Astrocyte (in vitro differentiated cells and primary cell): ENCODE measurements at regions not wholly inside any gene's neighbourhood (a gene's known extent, or its start where the extent isn't known, plus 50 kb on each side); places are given as distances from the start of the nearest gene placed in this dataset.
A peak's percentile ranks its signal among the peaks of the same experiment; 100 is the strongest.

Source experiments
- DNase-seq: peaks from one replicate; pipeline ENCODE4 v3.0.0-alpha.2; 2010; ENCODE audit warnings: low read depth
- FAIRE-seq: peaks from 2 replicates; lab custom pipeline; 2011; peaks lifted over from hg19 to GRCh38; lab: Jason Lieb, UNC
- H2AFZ ChIP-seq: 2 replicates; pipeline ENCODE4 v1.6.0; 2012; ENCODE audit warnings: low read depth, low read length, inconsistent platforms
- H3K27ac ChIP-seq: 2 replicates; pipeline ENCODE4 v1.5.1; 2011; ENCODE audit warnings: low read depth, low read length, inconsistent platforms
- H3K27me3 ChIP-seq: 2 replicates; pipeline ENCODE4 v1.6.0; 2011; ENCODE audit warnings: low read length, inconsistent platforms; ENCODE audit not compliant: insufficient read depth
- H3K36me3 ChIP-seq: 2 replicates; pipeline ENCODE4 v1.5.1; 2011; ENCODE audit warnings: low read length, inconsistent platforms; ENCODE audit not compliant: insufficient read depth
- H3K4me1 ChIP-seq: 2 replicates; pipeline ENCODE4 v1.5.1; 2011; ENCODE audit warnings: low read length, inconsistent platforms; ENCODE audit not compliant: insufficient read depth
- H3K4me2 ChIP-seq: 2 replicates; pipeline ENCODE4 v1.6.0; 2012; ENCODE audit warnings: low read length, inconsistent platforms
- H3K4me3 ChIP-seq: 2 replicates; pipeline ENCODE4 v1.5.1; 2011; ENCODE audit warnings: low read depth, mild to moderate bottlenecking, low read length, inconsistent platforms; ENCODE audit not compliant: insufficient read depth
- H3K79me2 ChIP-seq: 2 replicates; pipeline ENCODE4 v1.6.0; 2012; ENCODE audit warnings: mild to moderate bottlenecking, low read length, inconsistent platforms; ENCODE audit not compliant: insufficient read depth
- H3K9ac ChIP-seq: 2 replicates; pipeline ENCODE4 v1.6.0; 2012; ENCODE audit warnings: mild to moderate bottlenecking, low read length, inconsistent platforms
- H3K9me3 ChIP-seq: 2 replicates; pipeline ENCODE4 v1.5.1; 2012; ENCODE audit warnings: low read depth, mild to moderate bottlenecking, low read length, inconsistent platforms; ENCODE audit not compliant: insufficient read depth
- H4K20me1 ChIP-seq: 2 replicates; pipeline ENCODE4 v1.6.0; 2012; ENCODE audit warnings: low read length, inconsistent platforms; ENCODE audit not compliant: insufficient read depth
- H3K27ac Mint-ChIP-seq: one replicate; pipeline ENCODE4 v1.8.0; 2021; ENCODE audit warnings: mild to moderate bottlenecking, mixed read lengths; ENCODE audit not compliant: unreplicated experiment
- H3K27me3 Mint-ChIP-seq: one replicate; pipeline ENCODE4 v1.8.0; 2021; ENCODE audit warnings: low read depth, mixed read lengths; ENCODE audit not compliant: unreplicated experiment
- H3K36me3 Mint-ChIP-seq: one replicate; pipeline ENCODE4 v1.8.0; 2021; ENCODE audit warnings: low read depth, mixed read lengths; ENCODE audit not compliant: unreplicated experiment
- H3K4me1 Mint-ChIP-seq: one replicate; pipeline ENCODE4 v1.8.0; 2021; ENCODE audit warnings: low read depth, mixed read lengths; ENCODE audit not compliant: unreplicated experiment
- H3K4me3 Mint-ChIP-seq: one replicate; pipeline ENCODE4 v1.8.0; 2021; ENCODE audit warnings: mild to moderate bottlenecking, moderate library complexity, mixed read lengths; ENCODE audit not compliant: unreplicated experiment
- H3K9me3 Mint-ChIP-seq: one replicate; pipeline ENCODE4 v1.8.0; 2021; ENCODE audit warnings: mild to moderate bottlenecking, mixed read lengths; ENCODE audit not compliant: unreplicated experiment
- EZH2 ChIP-seq: IDR thresholded peaks from 2 replicates; pipeline ENCODE4 v1.6.1; 2012; ENCODE audit warnings: mild to moderate bottlenecking, low read length, inconsistent platforms; ENCODE audit not compliant: insufficient read depth
- TF ChIP-seq, protein P1 (sequence below): IDR thresholded peaks from 2 replicates; pipeline ENCODE4 v1.5.1; 2011; ENCODE audit warnings: low read depth, mild to moderate bottlenecking, inconsistent platforms, low read length, moderate library complexity; ENCODE audit not compliant: insufficient read depth

DNA sequence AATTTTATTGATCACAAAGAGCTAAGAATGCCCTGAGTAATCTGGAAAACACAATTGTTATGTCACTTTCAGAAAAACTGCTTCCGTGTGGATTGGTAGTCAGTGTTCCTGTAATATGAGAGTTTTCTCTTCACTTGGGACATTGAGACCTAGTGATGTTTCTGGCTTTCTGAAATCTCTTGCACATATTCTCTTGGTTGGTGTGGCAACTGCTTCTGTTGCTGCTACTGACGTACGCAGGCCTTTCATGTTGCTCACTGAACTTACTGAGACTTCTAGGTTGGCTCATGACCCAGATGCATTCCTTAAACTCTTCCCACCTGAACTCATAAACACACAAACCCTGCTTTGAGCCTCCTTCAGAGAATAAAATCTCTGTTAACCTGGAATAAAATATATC, 175.0 kb upstream of the PFN2 start:
- Histone ChIP-seq H3K4me1 (peaks cover 24% of the 10 kb centered on the region), H3K9ac (no peak overlapping the region), H3K27me3 (no peaks in the 10 kb centered on the region), H4K20me1 (no peaks in the 10 kb centered on the region), H3K27ac (peak overlapping the region; percentile 91), H3K36me3 (no peaks in the 10 kb centered on the region), H3K4me3 (no peak overlapping the region), H3K9me3 (no peaks in the 10 kb centered on the region), H3K79me2 (no peaks in the 10 kb centered on the region), H3K4me2 (peak overlapping the region; percentile 14), H2AFZ (no peak overlapping the region)
- Mint-ChIP-seq H3K27me3 (no peaks in the 10 kb centered on the region), H3K4me3 (no peak overlapping the region), H3K4me1 (peaks cover 21% of the 10 kb centered on the region), H3K27ac (no peak overlapping the region), H3K9me3 (peaks cover 1% of the 10 kb centered on the region), H3K36me3 (no peaks in the 10 kb centered on the region)
- TF ChIP-seq, protein P1, sequence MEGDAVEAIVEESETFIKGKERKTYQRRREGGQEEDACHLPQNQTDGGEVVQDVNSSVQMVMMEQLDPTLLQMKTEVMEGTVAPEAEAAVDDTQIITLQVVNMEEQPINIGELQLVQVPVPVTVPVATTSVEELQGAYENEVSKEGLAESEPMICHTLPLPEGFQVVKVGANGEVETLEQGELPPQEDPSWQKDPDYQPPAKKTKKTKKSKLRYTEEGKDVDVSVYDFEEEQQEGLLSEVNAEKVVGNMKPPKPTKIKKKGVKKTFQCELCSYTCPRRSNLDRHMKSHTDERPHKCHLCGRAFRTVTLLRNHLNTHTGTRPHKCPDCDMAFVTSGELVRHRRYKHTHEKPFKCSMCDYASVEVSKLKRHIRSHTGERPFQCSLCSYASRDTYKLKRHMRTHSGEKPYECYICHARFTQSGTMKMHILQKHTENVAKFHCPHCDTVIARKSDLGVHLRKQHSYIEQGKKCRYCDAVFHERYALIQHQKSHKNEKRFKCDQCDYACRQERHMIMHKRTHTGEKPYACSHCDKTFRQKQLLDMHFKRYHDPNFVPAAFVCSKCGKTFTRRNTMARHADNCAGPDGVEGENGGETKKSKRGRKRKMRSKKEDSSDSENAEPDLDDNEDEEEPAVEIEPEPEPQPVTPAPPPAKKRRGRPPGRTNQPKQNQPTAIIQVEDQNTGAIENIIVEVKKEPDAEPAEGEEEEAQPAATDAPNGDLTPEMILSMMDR, result no peak
- FAIRE-seq (peak; percentile 52), DNase-seq (peak; percentile 93)

DNA sequence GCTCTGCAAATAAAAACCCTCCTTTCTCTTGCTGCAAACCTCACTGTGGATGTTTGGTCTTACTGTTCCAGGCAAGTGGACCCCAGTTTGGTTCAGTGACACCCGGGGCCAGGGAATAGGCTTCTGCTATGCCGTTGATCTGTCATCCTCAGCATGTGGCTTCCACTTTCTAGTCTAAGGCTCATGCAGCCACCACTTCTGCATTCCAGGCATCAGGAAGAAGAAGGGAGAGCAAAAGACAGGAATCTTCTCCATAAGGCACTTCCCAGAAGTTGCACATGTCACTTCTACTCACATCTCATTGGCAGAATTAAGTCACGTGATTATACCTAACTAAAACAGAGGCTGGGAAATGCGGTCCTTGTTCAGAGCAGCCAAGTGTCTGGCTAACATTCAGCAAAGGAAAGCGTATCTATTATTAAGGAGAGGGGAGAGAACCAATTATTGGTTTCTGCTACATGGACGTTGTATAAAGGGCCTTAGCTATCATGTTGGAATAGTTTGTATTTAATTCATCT, 173.6 kb upstream of the PFN2 start:
- H2AFZ ChIP-seq, result no peak overlapping the region
- no peak overlapping the region for H3K9ac ChIP-seq

DNA sequence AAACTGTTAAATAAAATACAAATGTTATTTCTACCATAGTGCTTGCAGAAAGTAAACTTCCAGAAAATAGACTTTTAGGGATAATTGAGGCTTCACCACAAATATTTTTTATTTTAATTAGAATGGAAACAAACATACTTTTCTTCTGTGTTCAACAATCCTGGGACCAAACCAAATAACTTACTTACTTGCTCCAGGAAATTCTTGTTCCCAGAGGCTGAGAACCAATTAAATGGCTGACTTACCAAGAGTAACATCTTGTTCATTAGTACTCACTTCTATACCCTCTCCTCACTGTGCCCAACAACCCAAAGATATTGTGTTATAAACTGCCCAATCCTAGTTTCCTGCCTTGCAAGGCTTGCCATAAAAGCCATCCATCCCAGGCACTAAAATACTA, 172.2 kb upstream of the PFN2 start:
- no peak overlapping the region for H3K4me3 Mint-ChIP-seq
- H4K20me1 ChIP-seq, result no peaks in the 10 kb centered on the region
- H3K27me3 ChIP-seq, result no peaks in the 10 kb centered on the region
- H3K27ac Mint-ChIP-seq, result no peak overlapping the region
- FAIRE-seq (no peak), DNase-seq (no peak)
- no peaks in the 10 kb centered on the region for H3K36me3 ChIP-seq
- H3K9me3 Mint-ChIP-seq, result peaks cover 1% of the 10 kb centered on the region
- H3K4me2 ChIP-seq, result no peak overlapping the region
- H3K4me1 Mint-ChIP-seq, result peaks cover 10% of the 10 kb centered on the region
- no peak overlapping the region for H3K27ac ChIP-seq
- no peak overlapping the region for H3K9ac ChIP-seq
- no peak for TF ChIP-seq EZH2
- TF ChIP-seq, protein P1, result no peak
- H3K4me1 ChIP-seq, result peaks cover 15% of the 10 kb centered on the region
- no peaks in the 10 kb centered on the region for H3K9me3 ChIP-seq
- H3K36me3 Mint-ChIP-seq, result no peaks in the 10 kb centered on the region
- H3K4me3 ChIP-seq, result no peak overlapping the region
- H3K27me3 Mint-ChIP-seq, result no peaks in the 10 kb centered on the region
- no peak overlapping the region for H2AFZ ChIP-seq
- no peaks in the 10 kb centered on the region for H3K79me2 ChIP-seq

More for the DNA sequence above, 173.6 kb upstream of the PFN2 start:
- Histone ChIP-seq H3K36me3 (no peaks in the 10 kb centered on the region), H3K9me3 (no peaks in the 10 kb centered on the region), H3K4me1 (peaks cover 22% of the 10 kb centered on the region), H3K27ac (no peak overlapping the region), H3K27me3 (no peaks in the 10 kb centered on the region), H3K79me2 (no peaks in the 10 kb centered on the region), H4K20me1 (no peaks in the 10 kb centered on the region), H3K4me2 (no peak overlapping the region), H3K4me3 (no peak overlapping the region)
- peaks cover 1% of the 10 kb centered on the region for H3K9me3 Mint-ChIP-seq
- no peak overlapping the region for H3K27ac Mint-ChIP-seq
- no peaks in the 10 kb centered on the region for H3K27me3 Mint-ChIP-seq
- TF ChIP-seq EZH2, result no peak
- TF ChIP-seq, protein P1, result no peak
- FAIRE-seq, result no peak
- H3K4me1 Mint-ChIP-seq, result peaks cover 13% of the 10 kb centered on the region
- no peak overlapping the region for H3K4me3 Mint-ChIP-seq
- DNase-seq, result no peak
- no peaks in the 10 kb centered on the region for H3K36me3 Mint-ChIP-seq
